HEK293 (cell line): ENCODE measurements at regions not wholly inside any gene's neighbourhood (a gene's known extent, or its start where the extent isn't known, plus 50 kb on each side); places are given as distances from the start of the nearest gene placed in this dataset.

ENCODE experiments used
- CTCF ChIP-seq: fragments of 450-650 bp; formaldehyde crosslinking; IDR thresholded peaks from 2 replicates; pipeline ENCODE4 v1.5.1; 2016; ENCODE audit warnings: missing biosample characterization, missing genetic modification characterization
- HIC1 ChIP-seq: fragments of 450-650 bp; formaldehyde crosslinking; IDR thresholded peaks from 2 replicates; pipeline ENCODE4 v1.5.1; 2016; ENCODE audit warnings: missing biosample characterization, missing genetic modification characterization
- HOXC10 ChIP-seq: sonication (generic); formaldehyde crosslinking; IDR thresholded peaks from 2 replicates; pipeline ENCODE4 v1.8.1; 2023; ENCODE audit warnings: mild to moderate bottlenecking, missing genetic modification reagents
- KLF16 ChIP-seq: fragments of 450-650 bp; formaldehyde crosslinking; IDR thresholded peaks from 2 replicates; pipeline ENCODE4 v1.5.1; 2017; ENCODE audit warnings: missing biosample characterization, missing genetic modification characterization
- KLF17 ChIP-seq: fragments of 450-650 bp; formaldehyde crosslinking; IDR thresholded peaks from 2 replicates; pipeline ENCODE4 v1.5.1; 2016; ENCODE audit warnings: missing biosample characterization, missing genetic modification characterization
- KLF9 ChIP-seq: fragments of 450-650 bp; formaldehyde crosslinking; IDR thresholded peaks from 2 replicates; pipeline ENCODE4 v1.5.1; 2016; ENCODE audit warnings: missing biosample characterization, missing genetic modification characterization, low read depth
- PRDM1 ChIP-seq: fragments of 450-650 bp; formaldehyde crosslinking; IDR thresholded peaks from 2 replicates; pipeline ENCODE4; 2016; ENCODE audit warnings: missing biosample characterization, missing genetic modification characterization
- SCRT2 ChIP-seq: fragments of 450-650 bp; formaldehyde crosslinking; IDR thresholded peaks from 2 replicates; pipeline ENCODE4 v1.5.1; 2016; ENCODE audit warnings: missing biosample characterization, missing genetic modification characterization
- SETDB1 ChIP-seq: IDR thresholded peaks from one replicate; pipeline ENCODE4 v1.6.1; 2017; ENCODE audit warnings: mild to moderate bottlenecking, low read length, moderate library complexity, mixed read lengths; ENCODE audit not compliant: insufficient read length
- TRIM28 ChIP-seq: IDR thresholded peaks from 2 replicates; pipeline ENCODE4 v1.6.1; 2011; ENCODE audit warnings: low read length, control low read depth, borderline replicate concordance
- WT1 ChIP-seq: fragments of 450-650 bp; formaldehyde crosslinking; IDR thresholded peaks from 2 replicates; pipeline ENCODE4 v1.5.1; 2016; ENCODE audit warnings: missing biosample characterization, missing genetic modification characterization
- YY1 ChIP-seq: fragments of 450-650 bp; formaldehyde crosslinking; IDR thresholded peaks from 2 replicates; pipeline ENCODE4 v1.5.1; 2018; ENCODE audit warnings: missing biosample characterization, missing genetic modification characterization
- ZEB2 ChIP-seq: fragments of 450-650 bp; formaldehyde crosslinking; IDR thresholded peaks from 2 replicates; pipeline ENCODE4 v1.5.1; 2016; ENCODE audit warnings: missing biosample characterization, missing genetic modification characterization
- ZIC2 ChIP-seq: fragments of 450-650 bp; formaldehyde crosslinking; IDR thresholded peaks from 2 replicates; pipeline ENCODE4 v1.5.1; 2016; ENCODE audit warnings: missing biosample characterization, missing genetic modification characterization
- ZNF133 ChIP-seq: fragments of 450-650 bp; formaldehyde crosslinking; IDR thresholded peaks from 2 replicates; pipeline ENCODE4 v1.5.1; 2016; ENCODE audit warnings: missing biosample characterization, missing genetic modification characterization
- ZNF174 ChIP-seq: fragments of 450-650 bp; formaldehyde crosslinking; IDR thresholded peaks from 2 replicates; pipeline ENCODE4 v1.5.0; 2017; ENCODE audit warnings: missing biosample characterization, mild to moderate bottlenecking, missing genetic modification characterization
- ZNF175 ChIP-seq: fragments of 450-650 bp; formaldehyde crosslinking; IDR thresholded peaks from 2 replicates; pipeline ENCODE4 v1.5.1; 2016; ENCODE audit warnings: missing biosample characterization, missing genetic modification characterization
- ZNF223 ChIP-seq: fragments of 450-650 bp; formaldehyde crosslinking; IDR thresholded peaks from 2 replicates; pipeline ENCODE4 v1.5.1; 2016; ENCODE audit warnings: missing biosample characterization, missing genetic modification characterization
- ZNF280C ChIP-seq: fragments of 450-650 bp; formaldehyde crosslinking; IDR thresholded peaks from 2 replicates; pipeline ENCODE4 v1.5.1; 2016; ENCODE audit warnings: missing biosample characterization, missing genetic modification characterization
- ZNF350 ChIP-seq: fragments of 450-650 bp; formaldehyde crosslinking; IDR thresholded peaks from 2 replicates; pipeline ENCODE4 v1.5.0; 2017; ENCODE audit warnings: missing biosample characterization, mild to moderate bottlenecking, missing genetic modification characterization
- ZNF473 ChIP-seq: fragments of 450-650 bp; formaldehyde crosslinking; IDR thresholded peaks from 2 replicates; pipeline ENCODE4 v1.5.1; 2017; ENCODE audit warnings: missing biosample characterization, missing genetic modification characterization
- ZNF510 ChIP-seq: fragments of 450-650 bp; formaldehyde crosslinking; IDR thresholded peaks from 2 replicates; pipeline ENCODE4 v1.5.1; 2018; ENCODE audit warnings: mild to moderate bottlenecking, missing genetic modification characterization, missing biosample characterization; ENCODE audit not compliant: insufficient replicate concordance
- ZNF529 ChIP-seq: fragments of 450-650 bp; formaldehyde crosslinking; IDR thresholded peaks from 2 replicates; pipeline ENCODE4 v1.5.1; 2017; ENCODE audit warnings: missing genetic modification characterization, missing biosample characterization; ENCODE audit not compliant: insufficient replicate concordance
- ZNF549 ChIP-seq: fragments of 450-650 bp; IDR thresholded peaks from 2 replicates; pipeline ENCODE4 v1.5.1; 2018; ENCODE audit warnings: missing biosample characterization, missing genetic modification characterization, mild to moderate bottlenecking, inconsistent platforms, moderate library complexity
- ZNF555 ChIP-seq: fragments of 450-650 bp; formaldehyde crosslinking; conservative IDR thresholded peaks from 2 replicates; pipeline ENCODE4 v1.5.1; 2017; ENCODE audit warnings: missing biosample characterization, mild to moderate bottlenecking, missing genetic modification characterization, inconsistent platforms
- ZNF585B ChIP-seq: fragments of 450-650 bp; formaldehyde crosslinking; IDR thresholded peaks from 2 replicates; pipeline ENCODE4 v1.5.1; 2016; ENCODE audit warnings: missing biosample characterization, missing genetic modification characterization
- ZNF621 ChIP-seq: fragments of 450-650 bp; formaldehyde crosslinking; IDR thresholded peaks from 2 replicates; pipeline ENCODE4 v1.5.1; 2017; ENCODE audit warnings: missing biosample characterization, missing genetic modification characterization
- ZNF692 ChIP-seq: fragments of 450-650 bp; formaldehyde crosslinking; IDR thresholded peaks from 2 replicates; pipeline ENCODE4 v1.5.1; 2016; ENCODE audit warnings: missing biosample characterization, missing genetic modification characterization
- ZNF843 ChIP-seq: fragments of 450-650 bp; formaldehyde crosslinking; IDR thresholded peaks from 2 replicates; pipeline ENCODE4 v1.5.1; 2016; ENCODE audit warnings: missing biosample characterization, missing genetic modification characterization
- TF ChIP-seq, protein P1 (sequence below): fragments of 450-650 bp; formaldehyde crosslinking; IDR thresholded peaks from 2 replicates; pipeline ENCODE4 v1.5.1; 2016; ENCODE audit warnings: missing biosample characterization, missing genetic modification characterization

DNA sequence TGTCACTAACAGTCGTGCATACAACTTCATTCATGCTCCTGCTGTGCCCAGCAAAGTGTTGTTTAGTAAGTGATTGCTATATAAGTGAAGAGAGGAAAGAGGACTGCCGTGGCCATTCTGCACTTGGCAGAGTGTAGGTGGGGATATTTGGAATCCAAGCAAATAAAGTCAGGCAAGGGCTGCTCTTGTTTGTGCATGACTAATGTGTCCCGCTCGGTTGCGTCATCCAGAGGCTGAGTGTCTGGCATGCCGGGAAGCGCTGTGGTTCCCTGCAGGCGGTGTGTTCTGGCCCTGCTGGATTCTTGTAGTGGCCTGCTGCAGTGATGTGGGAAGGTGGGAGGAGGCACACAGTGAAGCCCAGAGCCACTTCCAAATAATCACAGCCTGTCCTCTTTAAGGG, 136.9 kb upstream of the ANKH start (continued):
- no peak for TF ChIP-seq CTCF (tag by site-specific recombination)
- 0 out of 2 replicates have a peak, but pooled peaks have one; percentile 18 for TF ChIP-seq WT1 (tag by site-specific recombination)
- TF ChIP-seq ZNF529 (tag by site-specific recombination): no peak
- no peak for TF ChIP-seq PRDM1 (tag by site-specific recombination)
- TF ChIP-seq ZNF175: no peak
- no peak for TF ChIP-seq ZNF621
- no peak for TF ChIP-seq HOXC10 (CRISPR knock-in tag)
- no peak for TF ChIP-seq ZNF133
- TF ChIP-seq ZNF350: no peak
- TF ChIP-seq KLF17 (tag by site-specific recombination): peak; percentile 86; the same call in 1 of the 2 replicates
- no peak for TF ChIP-seq ZNF549 (tag by site-specific recombination)
- peak; percentile 80 for TF ChIP-seq TRIM28
- no peak for TF ChIP-seq HIC1
- TF ChIP-seq ZNF280C (tag by site-specific recombination): no peak
- TF ChIP-seq YY1 (tag by site-specific recombination): no peak
- TF ChIP-seq ZNF585B (tag by site-specific recombination): no peak
- TF ChIP-seq, protein P1, sequence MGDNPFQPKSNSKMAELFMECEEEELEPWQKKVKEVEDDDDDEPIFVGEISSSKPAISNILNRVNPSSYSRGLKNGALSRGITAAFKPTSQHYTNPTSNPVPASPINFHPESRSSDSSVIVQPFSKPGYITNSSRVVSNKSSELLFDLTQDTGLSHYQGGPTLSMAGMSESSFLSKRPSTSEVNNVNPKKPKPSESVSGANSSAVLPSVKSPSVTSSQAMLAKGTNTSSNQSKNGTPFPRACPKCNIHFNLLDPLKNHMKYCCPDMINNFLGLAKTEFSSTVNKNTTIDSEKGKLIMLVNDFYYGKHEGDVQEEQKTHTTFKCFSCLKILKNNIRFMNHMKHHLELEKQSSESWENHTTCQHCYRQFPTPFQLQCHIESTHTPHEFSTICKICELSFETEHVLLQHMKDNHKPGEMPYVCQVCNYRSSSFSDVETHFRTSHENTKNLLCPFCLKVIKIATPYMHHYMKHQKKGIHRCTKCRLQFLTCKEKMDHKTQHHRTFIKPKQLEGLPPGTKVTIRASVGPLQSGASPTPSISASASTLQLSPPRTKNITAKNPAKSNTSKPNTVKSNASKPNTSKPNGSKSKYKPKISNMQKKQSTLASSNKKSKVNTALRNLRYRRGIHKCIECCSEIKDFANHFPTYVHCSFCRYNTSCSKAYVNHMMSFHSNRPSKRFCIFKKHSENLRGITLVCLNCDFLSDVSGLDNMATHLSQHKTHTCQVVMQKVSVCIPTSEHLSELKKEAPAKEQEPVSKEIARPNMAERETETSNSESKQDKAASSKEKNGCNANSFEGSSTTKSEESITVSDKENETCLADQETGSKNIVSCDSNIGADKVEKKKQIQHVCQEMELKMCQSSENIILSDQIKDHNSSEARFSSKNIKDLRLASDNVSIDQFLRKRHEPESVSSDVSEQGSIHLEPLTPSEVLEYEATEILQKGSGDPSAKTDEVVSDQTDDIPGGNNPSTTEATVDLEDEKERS (tag by site-specific recombination): no peak
- TF ChIP-seq ZNF510 (tag by site-specific recombination): no peak
- no peak for TF ChIP-seq KLF9 (tag by site-specific recombination)
- TF ChIP-seq ZNF473 (tag by site-specific recombination): no peak
- TF ChIP-seq ZIC2 (tag by site-specific recombination): peak; percentile 99
- no peak for TF ChIP-seq ZNF174 (tag by site-specific recombination)
- no peak for TF ChIP-seq SETDB1
- TF ChIP-seq ZNF555 (tag by site-specific recombination): no peak
- no peak for TF ChIP-seq SCRT2 (tag by site-specific recombination)
- no peak for TF ChIP-seq ZNF223 (tag by site-specific recombination)
- TF ChIP-seq KLF16 (tag by site-specific recombination): no peak
- TF ChIP-seq ZNF843: 0 out of 2 replicates have a peak, but pooled peaks have one; percentile 69
- TF ChIP-seq ZNF692: peak; percentile 87
- TF ChIP-seq ZEB2: peak; percentile 92
